H1 (cell line): ENCODE measurements at regions not wholly inside any gene's neighbourhood (a gene's known extent, or its start where the extent isn't known, plus 50 kb on each side); places are given as distances from the start of the nearest gene placed in this dataset.

Experiments used
- CTCF ChIA-PET: fragments of 300-600 bp; sonication (Branson Sonifier 250); formaldehyde crosslinking; loops from one replicate; lab custom pipeline; 2021; ENCODE audit not compliant: partially characterized antibody; lab: Charles Lee
- POLR2A ChIA-PET: fragments of 300-600 bp; sonication (Branson Sonifier 250); formaldehyde crosslinking; loops from one replicate; lab custom pipeline; 2021; ENCODE audit warnings: inconsistent platforms; ENCODE audit not compliant: partially characterized antibody; lab: Charles Lee
- DNase-seq, 2 experiments: peaks; one replicate each; pipeline versions ENCODE4 v3.0.0 to v3.0.0-alpha.2; 2010 to 2022; ENCODE audit warnings: low spot score in 2 of 2, low read depth in 1 of 2, mixed read lengths in 1 of 2
- FAIRE-seq: peaks from 2 replicates; lab custom pipeline; 2011; peaks lifted over from hg19 to GRCh38; lab: Jason Lieb, UNC
- H2AFZ ChIP-seq: 2 replicates; pipeline ENCODE4 v1.8.1; 2012; ENCODE audit warnings: low read length, inconsistent platforms
- H2AK5ac ChIP-seq: 2 replicates; pipeline ENCODE4 v1.6.1; 2013; ENCODE audit warnings: low read depth, low read length
- H2BK120ac ChIP-seq: replicated peaks from 2 replicates; pipeline ENCODE3; 2013; ENCODE audit warnings: low read depth, low read length, inconsistent platforms
- H2BK12ac ChIP-seq: 2 replicates; pipeline ENCODE4 v1.6.1; 2013; ENCODE audit warnings: low read depth, low read length
- H2BK15ac ChIP-seq: 2 replicates; pipeline ENCODE4 v1.6.1; 2013; ENCODE audit warnings: low read length
- H2BK20ac ChIP-seq: 2 replicates; pipeline ENCODE4 v1.6.1; 2013; ENCODE audit warnings: low read length
- H2BK5ac ChIP-seq: 2 replicates; pipeline ENCODE4 v1.6.1; 2013; ENCODE audit warnings: low read depth, low read length
- H3K14ac ChIP-seq: 2 replicates; pipeline ENCODE4 v1.6.1; 2013; ENCODE audit warnings: inconsistent platforms; ENCODE audit not compliant: insufficient read length
- H3K18ac ChIP-seq: 2 replicates; pipeline ENCODE4 v1.6.1; 2013; ENCODE audit warnings: low read length; ENCODE audit errors: extremely low read depth
- H3K23ac ChIP-seq: 2 replicates; pipeline ENCODE4 v1.6.1; 2013; ENCODE audit warnings: inconsistent platforms; ENCODE audit not compliant: insufficient read length
- H3K23me2 ChIP-seq: 2 replicates; pipeline ENCODE4 v1.6.1; 2013; ENCODE audit warnings: low read depth, low read length
- H3K27ac ChIP-seq: 2 replicates; pipeline ENCODE4 v1.6.1; 2011; ENCODE audit warnings: low read depth, low read length, inconsistent platforms
- H3K27me3 ChIP-seq, 4 experiments: replicated peaks in 1 of 4; 1 replicate in 1 of 4; 2 replicates in 3 of 4; pipeline versions ENCODE4 v1.6.1 to v1.8.1; 2011 to 2013; ENCODE audit warnings: low read length in 3 of 4, mild to moderate bottlenecking in 3 of 4, inconsistent platforms in 2 of 4, mixed read lengths in 2 of 4, moderate library complexity in 1 of 4; ENCODE audit not compliant: control insufficient read depth in 3 of 4, insufficient read depth in 3 of 4; ENCODE audit errors: extremely low read depth in 1 of 4
- H3K36me3 ChIP-seq, 4 experiments: 2 replicates each; pipeline versions ENCODE4 v1.6.1 to v1.8.1; 2011 to 2013; ENCODE audit warnings: mild to moderate bottlenecking in 4 of 4, low read length in 3 of 4, moderate library complexity in 2 of 4, control low read depth in 1 of 4, inconsistent platforms in 1 of 4; ENCODE audit not compliant: insufficient read depth in 4 of 4, control insufficient read depth in 2 of 4
- H3K4ac ChIP-seq: replicated peaks from 2 replicates; pipeline ENCODE3; 2013; ENCODE audit warnings: low read length, low read depth, mixed read lengths, inconsistent platforms; ENCODE audit not compliant: insufficient read length
- H3K4me1 ChIP-seq, 4 experiments: replicated peaks in 1 of 4; 1 replicate in 1 of 4; 2 replicates in 3 of 4; pipeline versions ENCODE4 v1.6.1 to v1.8.1; 2011 to 2013; ENCODE audit warnings: low read length in 3 of 4, inconsistent platforms in 2 of 4, mixed read lengths in 1 of 4; ENCODE audit not compliant: insufficient read depth in 4 of 4, control insufficient read depth in 3 of 4
- H3K4me2 ChIP-seq, 2 experiments: 2 replicates each; pipeline versions ENCODE4 v1.6.1 to v1.8.1; 2011 to 2013; ENCODE audit warnings: low read depth in 2 of 2, low read length in 2 of 2, control low read depth in 1 of 2, inconsistent platforms in 1 of 2, mild to moderate bottlenecking in 1 of 2; ENCODE audit not compliant: insufficient read depth in 1 of 2
- H3K4me3 ChIP-seq, 4 experiments: fragments of 200-600, 300-600 bp in 1 of 4; sonication (generic), shearing (Covaris generic), sonication (Bioruptor Twin) in 1 of 4; 2 replicates each; pipeline versions ENCODE4 v1.5.1 to v1.8.1; 2011 to 2016; ENCODE audit warnings: low read length in 4 of 4, low read depth in 3 of 4, control low read depth in 2 of 4, inconsistent platforms in 2 of 4, mild to moderate bottlenecking in 2 of 4, mixed read lengths in 1 of 4, moderate library complexity in 1 of 4; ENCODE audit not compliant: insufficient read depth in 2 of 4; ENCODE audit errors: extremely low read depth in 1 of 4
- H3K56ac ChIP-seq: replicated peaks from 2 replicates; pipeline ENCODE3; 2013; ENCODE audit warnings: low read depth, mild to moderate bottlenecking, mixed read lengths, low read length, inconsistent platforms; ENCODE audit not compliant: insufficient read length
- H3K79me1 ChIP-seq: 2 replicates; pipeline ENCODE4 v1.6.1; 2013; ENCODE audit warnings: low read depth, low read length, control low read depth
- H3K79me2 ChIP-seq, 2 experiments: 2 replicates each; pipeline versions ENCODE4 v1.6.1 to v1.8.1; 2012 to 2013; ENCODE audit warnings: low read length in 2 of 2, mild to moderate bottlenecking in 2 of 2, inconsistent platforms in 1 of 2; ENCODE audit not compliant: insufficient read depth in 2 of 2, control insufficient read depth in 1 of 2
- H3K9ac ChIP-seq, 4 experiments: replicated peaks in 1 of 4; 1 replicate in 1 of 4; 2 replicates in 3 of 4; pipeline versions ENCODE4 v1.6.1 to v1.8.1; 2011 to 2013; ENCODE audit warnings: low read depth in 3 of 4, low read length in 3 of 4, control low read depth in 2 of 4, mild to moderate bottlenecking in 2 of 4, moderate library complexity in 2 of 4, inconsistent platforms in 1 of 4; ENCODE audit errors: extremely low read depth in 1 of 4
- H3K9me3 ChIP-seq, 2 experiments: 2 replicates each; pipeline versions ENCODE4 v1.6.1 to v1.8.1; 2012 to 2013; ENCODE audit warnings: mild to moderate bottlenecking in 2 of 2, moderate library complexity in 2 of 2, control low read depth in 1 of 2, inconsistent platforms in 1 of 2, low read depth in 1 of 2, low read length in 1 of 2, mixed read lengths in 1 of 2; ENCODE audit not compliant: insufficient read depth in 2 of 2
- H4K20me1 ChIP-seq, 2 experiments: replicated peaks in 1 of 2; 2 replicates each; pipeline versions ENCODE3 to v1.8.1; 2011 to 2013; ENCODE audit warnings: inconsistent platforms in 2 of 2, low read length in 2 of 2, mild to moderate bottlenecking in 1 of 2; ENCODE audit not compliant: insufficient read depth in 2 of 2, control insufficient read depth in 1 of 2
- H4K5ac ChIP-seq: 2 replicates; pipeline ENCODE4 v1.6.1; 2013; ENCODE audit warnings: low read length, low read depth, mixed read lengths, inconsistent platforms; ENCODE audit not compliant: insufficient read length
- H4K8ac ChIP-seq: 2 replicates; pipeline ENCODE4 v1.8.0; 2013; ENCODE audit warnings: mild to moderate bottlenecking, moderate library complexity, low read length, inconsistent platforms; ENCODE audit not compliant: insufficient read depth; ENCODE audit errors: extremely low read depth
- H4K91ac ChIP-seq: replicated peaks from 2 replicates; pipeline ENCODE3; 2013; ENCODE audit warnings: low read length, mixed read lengths, inconsistent platforms; ENCODE audit not compliant: insufficient read length
- ASH2L ChIP-seq: fragments of 200-600, 300-600 bp; sonication (generic); IDR thresholded peaks from one replicate; pipeline ENCODE4 v1.7.1; 2017; ENCODE audit warnings: low read length
- ATF3 ChIP-seq: IDR thresholded peaks from 2 replicates; pipeline ENCODE4 v1.6.1; 2011; ENCODE audit warnings: low read depth, mild to moderate bottlenecking, low read length; ENCODE audit not compliant: insufficient read depth
- WGBS, 2 experiments: shearing (Covaris generic) in 1 of 2; methylation state at CpG; one replicate each; pipeline versions ENCODE4 v1.1.6 to v1.1.7; 2013 to 2015; ENCODE audit warnings: low lambda C conversion rate in 2 of 2, mixed read lengths in 2 of 2, inconsistent platforms in 1 of 2, low coverage in 1 of 2, missing lambda C conversion rate in 1 of 2; ENCODE audit not compliant: insufficient replicate concordance in 2 of 2, insufficient coverage in 1 of 2, insufficient read length in 1 of 2; ENCODE audit errors: extremely low coverage in 1 of 2, missing lambda C conversion rate in 1 of 2; 5-methylcytosine and 5-hydroxymethylcytosine counted together

- Histone ChIP-seq H2BK15ac (no peak overlapping the region), H3K79me1 (no peaks in the 10 kb centered on the region), H2BK5ac (no peak overlapping the region), H3K56ac (no peak overlapping the region), H3K23ac (no peak overlapping the region), H3K4me1 (no peaks in the 10 kb centered on the region), H2AK5ac (no peak overlapping the region), H3K27me3 (no peaks in the 10 kb centered on the region), H3K9me3 (no peaks in the 10 kb centered on the region), H4K20me1 (no peaks in the 10 kb centered on the region), H3K4me3 (no peak overlapping the region), H2BK20ac (no peak overlapping the region), H3K23me2 (no peaks in the 10 kb centered on the region), H4K5ac (no peak overlapping the region)
- FAIRE-seq (no peak), DNase-seq (no peak)
- TF ChIP-seq ATF3 = no peak
- no peak for TF ChIP-seq ASH2L
- TF ChIP-seq, all 59 proteins: peak for 0
- Histone ChIP-seq H3K4me2 (no peak overlapping the region), H3K4ac (no peak overlapping the region), H3K9ac (no peak overlapping the region), H3K18ac (no peak overlapping the region), H2BK120ac (no peak overlapping the region), H3K27ac (no peak overlapping the region), H4K91ac (no peak overlapping the region), H3K79me2 (no peaks in the 10 kb centered on the region), H2BK12ac (no peak overlapping the region), H3K36me3 (no peaks in the 10 kb centered on the region), H3K14ac (no peak overlapping the region), H2AFZ (no peak overlapping the region), H4K8ac (no peak overlapping the region)
- POLR2A ChIA-PET = no interaction called here
- 60% methylated on average over 1 of the region's 1 CpG; no CpG with 5 or more reads in 1 of the 2 experiments for WGBS, 2 experiments
- CTCF ChIA-PET = no interaction called here
Observed at GRCh38 chrX:115490814-115491213, 70.2 kb upstream of the PLS3 start.
